Inflammatory macrophage treated with lipopolysaccharide for 4 hours (primary cell): ENCODE measurements at regions not wholly inside any gene's neighbourhood (a gene's known extent, or its start where the extent isn't known, plus 50 kb on each side); places are given as distances from the start of the nearest gene placed in this dataset.

Experiments
- DNase-seq: peaks from one replicate; pipeline ENCODE4 v3.0.0-alpha.2; 2020

- no peak for DNase-seq
These were observed 1312.7 kb upstream of the ACO1 start for GRCh38 chr9:31071606-31072286.

- DNase-seq, result no peak
These were observed 1306.3 kb upstream of the ACO1 start for GRCh38 chr9:31078175-31078574.

- no peak for DNase-seq
These were observed 1300.1 kb upstream of the ACO1 start for GRCh38 chr9:31084350-31084749.

- no peak for DNase-seq
These were observed 1294.8 kb upstream of the ACO1 start for GRCh38 chr9:31089549-31090221.

GRCh38 chr9:31100311-31100710, 1284.1 kb upstream of the ACO1 start:
- no peak for DNase-seq

- no peak for DNase-seq
These were observed 1280.6 kb upstream of the ACO1 start for GRCh38 chr9:31103836-31104235.

- no peak for DNase-seq
These were observed 1280.2 kb upstream of the ACO1 start for GRCh38 chr9:31104249-31104648.

GRCh38 chr9:31112491-31112890, 1272.0 kb upstream of the ACO1 start:
- DNase-seq, result no peak

GRCh38 chr9:31114346-31114745, 1270.1 kb upstream of the ACO1 start:
- no peak for DNase-seq

GRCh38 chr9:31119890-31120454, 1264.5 kb upstream of the ACO1 start:
- DNase-seq, result peak; percentile 6

GRCh38 chr9:31124389-31124788, 1260.1 kb upstream of the ACO1 start:
- no peak for DNase-seq

- no peak for DNase-seq
These were observed 1248.9 kb upstream of the ACO1 start for GRCh38 chr9:31135567-31135966.

GRCh38 chr9:31136524-31136923, 1247.9 kb upstream of the ACO1 start:
- DNase-seq, result no peak

- DNase-seq, result no peak
These were observed 1247.0 kb upstream of the ACO1 start for GRCh38 chr9:31137176-31138160.

- DNase-seq, result no peak
These were observed 1244.1 kb upstream of the ACO1 start for GRCh38 chr9:31140316-31140715.

GRCh38 chr9:31142456-31142855, 1242.0 kb upstream of the ACO1 start:
- no peak for DNase-seq

- DNase-seq, result no peak
These were observed 1239.8 kb upstream of the ACO1 start for GRCh38 chr9:31144614-31145013.

- DNase-seq, result no peak
These were observed 1237.8 kb upstream of the ACO1 start for GRCh38 chr9:31146485-31147166.

- DNase-seq, result no peak
These were observed 1231.1 kb upstream of the ACO1 start for GRCh38 chr9:31153250-31153840.

- DNase-seq, result no peak
These were observed 1217.9 kb upstream of the ACO1 start for GRCh38 chr9:31166516-31166915.

GRCh38 chr9:31168161-31168560, 1216.3 kb upstream of the ACO1 start:
- DNase-seq, result no peak

- DNase-seq, result no peak
These were observed 1209.8 kb upstream of the ACO1 start for GRCh38 chr9:31174681-31175080.
